ENCODE measurements at regions not wholly inside any gene's neighbourhood (a gene's known extent, or its start where the extent isn't known, plus 50 kb on each side); places are given as distances from the start of the nearest gene placed in this dataset.

GRCh38 chr5:119808024-119808423 lies 178.7 kb downstream of the FAM170A start:
- H3K4me3 ChIP-seq (ENCODE audit: low read depth, poor library complexity, severe bottlenecking): no peak overlapping the region
- TF ChIP-seq POLR2A (IDR thresholded peaks at IDR 0.05) (no peak), CTCF (IDR thresholded peaks at IDR 0.05) (no peak)
- no peak for DNase-seq (ENCODE audit: low spot score in 2 of 2)
- intact Hi-C loops (cut with DNase I; ENCODE audit: low total_unique reads): no loop called here
- 88% methylated on average over 2 of the region's 2 CpGs for WGBS, 2 donors

GRCh38 chr5:119808474-119808873 lies 179.1 kb downstream of the FAM170A start:
- TF ChIP-seq CTCF (IDR thresholded peaks at IDR 0.05): no peak
- TF ChIP-seq POLR2A (IDR thresholded peaks at IDR 0.05): no peak
- intact Hi-C loops (cut with DNase I; ENCODE audit: low total_unique reads): no loop called here
- no peak overlapping the region for H3K4me3 ChIP-seq (ENCODE audit: low read depth, poor library complexity, severe bottlenecking)
- WGBS, 2 donors: 94 to 97% methylated on average over 2 of the region's 2 CpGs
- no peak for DNase-seq (ENCODE audit: low spot score in 2 of 2)

- intact Hi-C loops (cut with DNase I; ENCODE audit: low total_unique reads): no loop called here
- TF ChIP-seq POLR2A (IDR thresholded peaks at IDR 0.05) (no peak), CTCF (IDR thresholded peaks at IDR 0.05) (no peak)
- no peak for DNase-seq (ENCODE audit: low spot score in 2 of 2)
- H3K4me3 ChIP-seq (ENCODE audit: low read depth, poor library complexity, severe bottlenecking): no peak overlapping the region
Observed at GRCh38 chr5:119810217-119810616, 180.9 kb downstream of the FAM170A start.

DNA sequence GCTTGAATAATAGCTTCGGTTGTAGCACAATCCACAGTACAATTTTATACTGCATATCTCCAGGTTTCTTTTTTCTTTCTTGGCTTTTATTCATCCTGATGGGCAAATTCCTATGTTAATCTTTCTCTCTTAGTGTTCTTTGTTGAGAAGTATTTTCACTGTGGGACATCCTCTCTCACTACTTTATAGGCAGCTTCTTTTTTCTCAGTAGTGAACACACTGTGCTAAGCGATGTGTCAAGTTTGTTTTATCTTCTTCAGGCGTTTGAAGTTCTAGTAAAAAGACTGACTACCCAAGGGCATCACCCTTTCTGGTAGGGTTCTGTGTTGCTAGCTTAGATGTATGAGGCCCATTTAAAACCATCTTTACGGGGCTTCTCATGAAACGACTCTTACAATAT lies 182.1 kb downstream of the FAM170A start:
- H3K4me3 ChIP-seq (ENCODE audit: low read depth, poor library complexity, severe bottlenecking): no peak overlapping the region
- intact Hi-C loops (cut with DNase I; ENCODE audit: low total_unique reads): no loop called here
- DNase-seq (ENCODE audit: low spot score in 2 of 2): no peak
- WGBS, 2 donors: 43 to 53% methylated on average over 5 of the region's 5 CpGs
- TF ChIP-seq CTCF (IDR thresholded peaks at IDR 0.05) (no peak), POLR2A (IDR thresholded peaks at IDR 0.05) (no peak)

GRCh38 chr5:119814655-119815054 lies 185.3 kb downstream of the FAM170A start:
- intact Hi-C loops (cut with DNase I; ENCODE audit: low total_unique reads): no loop called here
- TF ChIP-seq POLR2A (IDR thresholded peaks at IDR 0.05): no peak
- no peak for TF ChIP-seq CTCF (IDR thresholded peaks at IDR 0.05)
- H3K4me3 ChIP-seq (ENCODE audit: low read depth, poor library complexity, severe bottlenecking): no peak overlapping the region
- WGBS, 2 donors: 82 to 92% methylated on average over 6 of the region's 6 CpGs
- no peak for DNase-seq (ENCODE audit: low spot score in 2 of 2)

- no peak for DNase-seq (ENCODE audit: low spot score in 2 of 2)
- intact Hi-C loops (cut with DNase I; ENCODE audit: low total_unique reads): no loop called here
- H3K4me3 ChIP-seq (ENCODE audit: low read depth, poor library complexity, severe bottlenecking): no peak overlapping the region
- no peak for TF ChIP-seq CTCF (IDR thresholded peaks at IDR 0.05)
- no peak for TF ChIP-seq POLR2A (IDR thresholded peaks at IDR 0.05)
Observed at GRCh38 chr5:119816055-119816454, 186.7 kb downstream of the FAM170A start.
